ENCODE measurements at regions not wholly inside any gene's neighbourhood (a gene's known extent, or its start where the extent isn't known, plus 50 kb on each side); places are given as distances from the start of the nearest gene placed in this dataset.

DNA sequence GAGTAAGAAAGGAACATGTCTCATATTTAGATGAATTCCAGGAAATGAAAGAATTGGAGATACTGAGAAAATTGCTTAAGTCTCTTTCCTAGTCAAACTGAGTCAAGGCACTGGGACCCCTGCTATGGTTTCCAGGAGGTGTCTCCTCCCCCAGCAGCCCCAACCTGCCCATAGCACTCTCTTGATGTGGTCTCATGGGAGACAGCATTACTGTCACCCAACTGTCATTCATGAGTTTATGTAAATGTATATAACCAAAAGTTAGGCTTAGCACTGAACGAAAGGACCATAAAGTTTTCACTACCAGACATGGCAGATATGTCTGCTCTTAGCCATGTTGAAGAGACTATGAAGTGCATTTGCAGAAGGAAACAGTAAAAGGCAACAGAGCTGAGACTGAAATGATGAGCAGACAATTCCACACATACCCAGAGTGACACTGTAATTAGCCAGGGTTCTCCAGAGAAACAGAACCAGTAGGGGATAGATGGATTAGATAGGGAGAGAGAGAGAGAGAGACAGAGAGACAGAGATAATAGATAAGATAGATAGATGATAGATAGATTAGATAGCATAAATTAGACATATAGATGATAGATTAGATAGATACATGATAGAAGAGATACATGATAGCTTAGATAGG is 328.1 kb downstream of the BRD1 start:
- DNase-seq (ENCODE audit: low spot score), result no peak
- no peak for ATAC-seq (ENCODE audit: low read depth)

DNA sequence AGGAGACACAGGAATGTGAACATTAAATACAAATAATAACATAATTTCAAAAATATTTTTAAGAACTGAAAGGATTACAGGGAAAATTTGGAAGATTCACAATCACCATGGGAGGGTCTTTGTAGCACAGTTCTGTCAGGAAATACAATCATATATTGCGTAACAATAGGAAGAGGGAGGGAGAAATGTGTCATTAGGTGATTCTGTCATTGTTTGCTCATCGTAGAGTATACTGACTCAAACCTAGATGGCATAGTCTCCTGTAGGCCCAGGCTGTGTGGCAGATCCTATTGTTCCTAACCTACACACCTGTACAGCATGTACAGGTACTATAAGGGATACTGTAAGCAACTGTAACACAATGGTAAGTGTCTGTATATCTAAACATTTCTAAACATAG is 330.4 kb downstream of the BRD1 start:
- Histone ChIP-seq H3K4me3 (ENCODE audit: severe bottlenecking) (no peak overlapping the region), H3K9me3 (ENCODE audit: severe bottlenecking) (no peaks in the 10 kb centered on the region), H3K36me3 (ENCODE audit: low read depth) (no peaks in the 10 kb centered on the region), H3K4me1 (ENCODE audit: insufficient read depth, poor library complexity, severe bottlenecking) (no peaks in the 10 kb centered on the region), H3K27ac (ENCODE audit: poor library complexity, severe bottlenecking) (no peak overlapping the region), H3K27me3 (ENCODE audit: insufficient read depth, poor library complexity, severe bottlenecking) (no peaks in the 10 kb centered on the region)
- DNase-seq (ENCODE audit: low spot score) (no peak), ATAC-seq (ENCODE audit: low read depth) (no peak)
- TF ChIP-seq, protein P1, sequence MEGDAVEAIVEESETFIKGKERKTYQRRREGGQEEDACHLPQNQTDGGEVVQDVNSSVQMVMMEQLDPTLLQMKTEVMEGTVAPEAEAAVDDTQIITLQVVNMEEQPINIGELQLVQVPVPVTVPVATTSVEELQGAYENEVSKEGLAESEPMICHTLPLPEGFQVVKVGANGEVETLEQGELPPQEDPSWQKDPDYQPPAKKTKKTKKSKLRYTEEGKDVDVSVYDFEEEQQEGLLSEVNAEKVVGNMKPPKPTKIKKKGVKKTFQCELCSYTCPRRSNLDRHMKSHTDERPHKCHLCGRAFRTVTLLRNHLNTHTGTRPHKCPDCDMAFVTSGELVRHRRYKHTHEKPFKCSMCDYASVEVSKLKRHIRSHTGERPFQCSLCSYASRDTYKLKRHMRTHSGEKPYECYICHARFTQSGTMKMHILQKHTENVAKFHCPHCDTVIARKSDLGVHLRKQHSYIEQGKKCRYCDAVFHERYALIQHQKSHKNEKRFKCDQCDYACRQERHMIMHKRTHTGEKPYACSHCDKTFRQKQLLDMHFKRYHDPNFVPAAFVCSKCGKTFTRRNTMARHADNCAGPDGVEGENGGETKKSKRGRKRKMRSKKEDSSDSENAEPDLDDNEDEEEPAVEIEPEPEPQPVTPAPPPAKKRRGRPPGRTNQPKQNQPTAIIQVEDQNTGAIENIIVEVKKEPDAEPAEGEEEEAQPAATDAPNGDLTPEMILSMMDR (IDR thresholded peaks at IDR 0.05; ENCODE audit: poor library complexity, severe bottlenecking), result no peak

More for the DNA sequence above, 328.1 kb downstream of the BRD1 start:
- Histone ChIP-seq H3K27me3 (ENCODE audit: insufficient read depth, poor library complexity, severe bottlenecking) (no peaks in the 10 kb centered on the region), H3K4me1 (ENCODE audit: insufficient read depth, poor library complexity, severe bottlenecking) (no peaks in the 10 kb centered on the region), H3K36me3 (ENCODE audit: low read depth) (no peaks in the 10 kb centered on the region), H3K4me3 (ENCODE audit: severe bottlenecking) (no peak overlapping the region), H3K27ac (ENCODE audit: poor library complexity, severe bottlenecking) (no peak overlapping the region), H3K9me3 (ENCODE audit: severe bottlenecking) (no peaks in the 10 kb centered on the region)
- TF ChIP-seq, protein P1 (IDR thresholded peaks at IDR 0.05; ENCODE audit: poor library complexity, severe bottlenecking), result no peak

DNA sequence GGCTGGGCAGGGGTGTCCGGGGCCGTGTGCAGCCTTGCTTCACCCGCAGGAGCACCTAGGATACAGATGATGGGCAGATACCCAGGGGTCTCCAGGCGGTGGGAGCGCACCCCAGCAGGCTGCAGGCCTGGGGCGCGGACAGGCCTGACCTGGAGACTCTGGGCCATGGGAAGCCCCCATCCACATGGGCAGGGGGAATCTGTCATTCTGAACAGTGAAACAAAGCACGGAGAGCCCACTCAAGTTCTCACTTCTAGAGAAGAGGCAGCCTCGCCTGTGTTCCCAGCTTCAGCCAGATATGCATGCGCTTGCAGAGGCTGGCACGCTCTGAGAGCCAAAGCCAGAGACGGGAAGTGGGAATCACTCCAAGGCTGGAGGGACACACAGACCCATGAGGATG is 333.1 kb downstream of the BRD1 start:
- Histone ChIP-seq H3K4me3 (ENCODE audit: severe bottlenecking) (no peak overlapping the region), H3K27me3 (ENCODE audit: insufficient read depth, poor library complexity, severe bottlenecking) (no peaks in the 10 kb centered on the region), H3K27ac (ENCODE audit: poor library complexity, severe bottlenecking) (no peak overlapping the region), H3K36me3 (ENCODE audit: low read depth) (no peaks in the 10 kb centered on the region), H3K9me3 (ENCODE audit: severe bottlenecking) (no peaks in the 10 kb centered on the region), H3K4me1 (ENCODE audit: insufficient read depth, poor library complexity, severe bottlenecking) (no peaks in the 10 kb centered on the region)
- ATAC-seq (ENCODE audit: low read depth), result no peak
- DNase-seq (ENCODE audit: low spot score), result no peak
- TF ChIP-seq, protein P1 (IDR thresholded peaks at IDR 0.05; ENCODE audit: poor library complexity, severe bottlenecking), result no peak

DNA sequence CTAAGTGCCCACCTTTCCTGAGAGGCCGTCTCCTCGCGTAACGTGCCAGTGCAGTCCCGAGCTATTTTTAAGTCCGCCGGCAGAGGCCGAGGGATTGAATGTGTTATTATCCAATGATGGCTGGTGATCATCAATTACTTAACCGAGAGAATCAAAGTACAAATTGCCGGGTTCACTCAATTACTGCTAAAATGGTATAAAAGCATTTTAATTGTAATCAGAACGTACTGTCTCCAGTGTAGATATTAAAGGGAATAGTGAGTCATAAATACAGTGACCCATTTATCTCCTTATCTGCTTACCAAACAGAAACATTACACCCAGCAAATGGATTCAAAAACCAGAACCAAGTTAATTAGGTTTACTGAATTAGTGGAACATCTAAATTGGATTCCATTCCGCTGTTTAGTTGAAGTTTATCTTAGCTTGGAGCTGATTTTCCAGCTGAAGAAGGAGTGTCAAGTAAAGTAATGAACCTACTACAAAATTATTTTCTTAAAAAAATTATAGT is 334.9 kb downstream of the BRD1 start:
- Histone ChIP-seq H3K4me1 (ENCODE audit: insufficient read depth, poor library complexity, severe bottlenecking) (no peaks in the 10 kb centered on the region), H3K4me3 (ENCODE audit: severe bottlenecking) (no peak overlapping the region), H3K9me3 (ENCODE audit: severe bottlenecking) (no peaks in the 10 kb centered on the region), H3K36me3 (ENCODE audit: low read depth) (no peaks in the 10 kb centered on the region), H3K27me3 (ENCODE audit: insufficient read depth, poor library complexity, severe bottlenecking) (no peaks in the 10 kb centered on the region), H3K27ac (ENCODE audit: poor library complexity, severe bottlenecking) (no peak overlapping the region)
- TF ChIP-seq, protein P1 (IDR thresholded peaks at IDR 0.05; ENCODE audit: poor library complexity, severe bottlenecking), result no peak
- ATAC-seq (ENCODE audit: low read depth) (no peak), DNase-seq (ENCODE audit: low spot score) (no peak)

DNA sequence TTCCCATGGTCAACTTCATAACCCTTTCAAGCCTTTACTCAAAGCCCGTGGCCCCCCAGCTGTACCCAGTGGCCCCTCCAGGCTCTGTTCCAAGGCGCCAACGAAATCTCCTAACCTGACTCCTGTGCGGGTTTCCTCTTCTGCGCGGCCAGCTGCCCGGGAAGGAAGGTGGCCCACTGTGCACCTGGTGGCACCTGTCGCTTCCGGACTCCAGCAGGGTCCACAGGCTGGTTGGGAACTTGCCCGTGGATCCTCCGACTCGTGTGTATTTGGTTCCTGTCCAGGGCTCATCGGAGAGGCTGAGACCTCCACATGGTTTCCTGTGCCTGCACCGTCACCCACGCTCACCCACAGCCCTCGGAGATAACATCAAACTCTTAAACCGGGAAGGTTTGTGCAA is 335.4 kb downstream of the BRD1 start:
- H3K4me1 ChIP-seq (ENCODE audit: insufficient read depth, poor library complexity, severe bottlenecking), result no peaks in the 10 kb centered on the region
- TF ChIP-seq, protein P1 (IDR thresholded peaks at IDR 0.05; ENCODE audit: poor library complexity, severe bottlenecking), result no peak
- no peak overlapping the region for H3K27ac ChIP-seq (ENCODE audit: poor library complexity, severe bottlenecking)
- ATAC-seq (ENCODE audit: low read depth), result no peak
- no peak overlapping the region for H3K4me3 ChIP-seq (ENCODE audit: severe bottlenecking)
- H3K27me3 ChIP-seq (ENCODE audit: insufficient read depth, poor library complexity, severe bottlenecking), result no peaks in the 10 kb centered on the region
- no peak for DNase-seq (ENCODE audit: low spot score)
- H3K9me3 ChIP-seq (ENCODE audit: severe bottlenecking), result no peaks in the 10 kb centered on the region
- H3K36me3 ChIP-seq (ENCODE audit: low read depth), result no peaks in the 10 kb centered on the region
